HEK293T (cell line): ENCODE measurements at regions not wholly inside any gene's neighbourhood (a gene's known extent, or its start where the extent isn't known, plus 50 kb on each side); places are given as distances from the start of the nearest gene placed in this dataset.
"Not testable (repeated sequence)": the region's sequence is repeated elsewhere in the genome, so short reads cannot be mapped to it uniquely, and the experiment has no call there.

ENCODE experiments used
- BHLHE40 ChIP-seq: fragments of 450-650 bp; IDR thresholded peaks from 2 replicates; pipeline ENCODE4 v1.6.1; 2016; ENCODE audit warnings: mild to moderate bottlenecking, moderate library complexity, borderline replicate concordance
- CTBP1 ChIP-seq: fragments of 450-650 bp; IDR thresholded peaks from 2 replicates; pipeline ENCODE4 v1.6.1; 2016; ENCODE audit warnings: borderline replicate concordance
- FOXK2 ChIP-seq: fragments of 450-650 bp; IDR thresholded peaks from 2 replicates; pipeline ENCODE4 v1.6.1; 2016; ENCODE audit warnings: mild to moderate bottlenecking
- FOXM1 ChIP-seq: fragments of 450-650 bp; IDR thresholded peaks from 2 replicates; pipeline ENCODE4 v1.6.1; 2017; ENCODE audit warnings: mild to moderate bottlenecking, borderline replicate concordance
- SP1 ChIP-seq: fragments of 450-650 bp; IDR thresholded peaks from 2 replicates; pipeline ENCODE4 v1.6.1; 2017
- SUZ12 ChIP-seq: fragments of 450-650 bp; IDR thresholded peaks from 2 replicates; pipeline ENCODE4 v1.6.1; 2016; ENCODE audit warnings: mild to moderate bottlenecking
- TARDBP ChIP-seq: fragments of 450-650 bp; IDR thresholded peaks from 2 replicates; pipeline ENCODE4 v1.6.1; 2016
- ZNF384 ChIP-seq: fragments of 450-650 bp; IDR thresholded peaks from 2 replicates; pipeline ENCODE4 v1.6.1; 2016

- TF ChIP-seq ZNF384, BHLHE40, SP1, TARDBP, FOXM1, FOXK2, CTBP1, SUZ12: not testable (repeated sequence)
Measured at GRCh38 chr14:105644053-105644435, 117.7 kb downstream of the TMEM121 start.
